ENCODE measurements at regions not wholly inside any gene's neighbourhood (a gene's known extent, or its start where the extent isn't known, plus 50 kb on each side); places are given as distances from the start of the nearest gene placed in this dataset.

- Histone ChIP-seq H3K9ac (replicated peaks in 1 of 4; ENCODE audit: extremely low read depth in 1 of 4, low read depth in 3 of 4, low read length in 3 of 4) (no peak overlapping the region), H4K5ac (ENCODE audit: insufficient read length, low read depth, low read length) (no peak overlapping the region), H2AFZ (ENCODE audit: low read length) (0 out of 2 replicates have a peak overlapping the region, but pooled peaks have one; percentile 27), H3K23me2 (ENCODE audit: low read depth, low read length) (no peaks in the 10 kb centered on the region), H3K4me2 (ENCODE audit: insufficient read depth in 1 of 2, low read depth in 2 of 2, low read length in 2 of 2) (no peak overlapping the region), H2BK20ac (ENCODE audit: low read length) (no peak overlapping the region), H3K9me3 (ENCODE audit: insufficient read depth in 2 of 2, low read depth in 1 of 2, low read length in 1 of 2) (no peaks in the 10 kb centered on the region), H3K27ac (ENCODE audit: low read depth, low read length) (no peak overlapping the region), H3K14ac (ENCODE audit: insufficient read length) (no peak overlapping the region), H2BK120ac (replicated peaks; ENCODE audit: low read depth, low read length) (no peak overlapping the region), H3K4me3 (ENCODE audit: extremely low read depth in 1 of 4, insufficient read depth in 2 of 4, low read depth in 3 of 4, low read length in 4 of 4) (no peak overlapping the region), H3K79me2 (ENCODE audit: control insufficient read depth in 1 of 2, insufficient read depth in 2 of 2, low read length in 2 of 2) (no peaks in the 10 kb centered on the region), H3K23ac (ENCODE audit: insufficient read length) (no peak overlapping the region), H3K36me3 (ENCODE audit: control insufficient read depth in 2 of 4, insufficient read depth in 4 of 4, low read length in 3 of 4) (no peaks in the 10 kb centered on the region), H2BK5ac (ENCODE audit: low read depth, low read length) (no peak overlapping the region), H3K4me1 (replicated peaks in 1 of 4; ENCODE audit: control insufficient read depth in 3 of 4, insufficient read depth in 4 of 4, low read length in 3 of 4) (no peaks in the 10 kb centered on the region), H3K27me3 (replicated peaks in 1 of 4; ENCODE audit: control insufficient read depth in 3 of 4, extremely low read depth in 1 of 4, insufficient read depth in 3 of 4, low read length in 3 of 4) (no peaks in the 10 kb centered on the region), H3K56ac (replicated peaks; ENCODE audit: insufficient read length, low read depth, low read length) (no peak overlapping the region), H2BK15ac (ENCODE audit: low read length) (no peak overlapping the region), H3K18ac (ENCODE audit: extremely low read depth, low read length) (no peak overlapping the region), H2AK5ac (ENCODE audit: low read depth, low read length) (no peak overlapping the region), H4K20me1 (replicated peaks in 1 of 2; ENCODE audit: control insufficient read depth in 1 of 2, insufficient read depth in 2 of 2, low read length in 2 of 2) (no peaks in the 10 kb centered on the region), H3K79me1 (ENCODE audit: low read depth, low read length) (no peaks in the 10 kb centered on the region), H3K4ac (replicated peaks; ENCODE audit: insufficient read length, low read depth, low read length) (no peak overlapping the region), H4K8ac (ENCODE audit: extremely low read depth, insufficient read depth, low read length) (no peak overlapping the region), H2BK12ac (ENCODE audit: low read depth, low read length) (no peak overlapping the region), H4K91ac (replicated peaks; ENCODE audit: insufficient read length, low read length) (no peak overlapping the region)
- no peak for DNase-seq (ENCODE audit: low read depth in 1 of 2, low spot score in 2 of 2)
- POLR2A ChIA-PET (ENCODE audit: partially characterized antibody): no interaction called here
- 94% methylated on average over 2 of the region's 2 CpGs; no CpG with 5 or more reads in 1 of the 2 experiments for WGBS, 2 experiments (ENCODE audit: extremely low coverage in 1 of 2, insufficient coverage in 1 of 2, insufficient read length in 1 of 2, insufficient replicate concordance in 2 of 2, low coverage in 1 of 2, low lambda C conversion rate in 2 of 2, missing lambda C conversion rate in 1 of 2)
- no peak for FAIRE-seq
- CTCF ChIA-PET (ENCODE audit: partially characterized antibody): interaction anchor here (1.3 kb wide), 1 partner anchor 104 kb away, joined by 3 read pairs; no protein-coding TSS in a partner anchor
- TF ChIP-seq CBX5 (IDR thresholded peaks at IDR 0.05; ENCODE audit: low read depth, low read length) (no peak), FOSL1 (IDR thresholded peaks at IDR 0.05; ENCODE audit: insufficient read depth, low read depth, low read length) (no peak), SAP30 (IDR thresholded peaks at IDR 0.05; ENCODE audit: insufficient read depth, insufficient replicate concordance, low read length) (no peak), RXRA (IDR thresholded peaks at IDR 0.05; ENCODE audit: insufficient read depth, low read depth, low read length) (no peak), HDAC6 (IDR thresholded peaks at IDR 0.05; ENCODE audit: low read depth, low read length) (no peak), SIX5 (IDR thresholded peaks at IDR 0.05; ENCODE audit: low read depth, low read length) (no peak), SP2 (IDR thresholded peaks at IDR 0.05; ENCODE audit: low read length) (no peak), KDM4A (IDR thresholded peaks at IDR 0.05; ENCODE audit: low read depth, low read length, severe bottlenecking) (no peak), SRF (IDR thresholded peaks at IDR 0.05; ENCODE audit: low read depth, low read length) (no peak), POLR2A (IDR thresholded peaks at IDR 0.05; ENCODE audit: control extremely low read depth in 1 of 2, low read depth in 2 of 2, low read length in 2 of 2) (no peak), TCF12 (IDR thresholded peaks at IDR 0.05; ENCODE audit: low read depth, low read length) (no peak), BCL11A (IDR thresholded peaks at IDR 0.05; ENCODE audit: low read depth in 2 of 2, low read length in 2 of 2) (no peak), BACH1 (IDR thresholded peaks at IDR 0.05; ENCODE audit: low read length) (no peak), GTF2F1 (IDR thresholded peaks at IDR 0.05; ENCODE audit: borderline replicate concordance, low read depth, low read length) (no peak), HDAC2 (IDR thresholded peaks at IDR 0.05; ENCODE audit: borderline replicate concordance in 1 of 2, low read depth in 2 of 2, low read length in 2 of 2) (no peak), CTBP2 (IDR thresholded peaks at IDR 0.05; ENCODE audit: borderline replicate concordance, insufficient read depth, insufficient read length, low read length) (no peak)
Observed at GRCh38 chr20:5662769-5663168, 52.0 kb upstream of the GPCPD1 start.

All from H1 (cell line).